GM21447 (cell line): ENCODE measurements at regions not wholly inside any gene's neighbourhood (a gene's known extent, or its start where the extent isn't known, plus 50 kb on each side); places are given as distances from the start of the nearest gene placed in this dataset.
A peak's percentile ranks its signal among the peaks of the same experiment; 100 is the strongest.

ENCODE experiments used
- ATAC-seq: cut with Tn5 transposase; IDR thresholded peaks from one replicate; pipeline ENCODE4 v1.9.1; 2021; ENCODE audit not compliant: unreplicated experiment

DNA sequence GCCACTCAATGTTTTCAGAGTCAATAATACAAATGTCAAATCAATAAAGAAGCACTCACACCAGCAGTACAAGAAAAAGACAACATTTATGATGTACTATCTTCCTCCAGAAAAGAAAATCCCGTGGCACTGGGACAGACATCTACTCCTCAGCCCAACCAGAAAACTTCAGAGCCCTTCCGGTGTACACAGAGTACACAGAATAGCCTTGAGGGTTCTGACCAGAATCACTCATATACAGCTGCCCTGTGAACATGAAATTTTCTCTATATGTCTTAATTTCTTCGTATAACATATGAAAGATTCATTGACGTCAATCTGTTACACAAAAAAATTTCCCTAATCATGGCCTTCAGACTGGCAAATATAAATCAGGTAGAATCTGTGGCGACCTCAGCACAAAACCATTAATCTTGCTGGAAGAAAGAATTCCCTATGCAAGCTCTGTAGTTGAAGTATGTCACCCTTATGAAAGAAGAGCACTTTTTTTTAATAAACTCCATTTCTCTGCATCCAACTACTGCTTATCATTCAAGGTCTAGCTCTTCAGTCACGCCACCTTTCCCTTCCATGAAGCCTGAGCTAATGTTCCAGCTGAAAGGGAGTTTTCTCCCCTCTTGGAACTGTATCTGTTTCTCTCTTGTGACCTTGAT is 53.8 kb upstream of the PLAAT1 start:
- no peak for ATAC-seq

- peak; percentile 75 for ATAC-seq
These were observed 50.8 kb upstream of the PLAAT1 start for GRCh38 chr3:193190146-193190786.
